ENCODE measurements at regions not wholly inside any gene's neighbourhood (a gene's known extent, or its start where the extent isn't known, plus 50 kb on each side); places are given as distances from the start of the nearest gene placed in this dataset.
A peak's percentile ranks its signal among the peaks of the same experiment; 100 is the strongest.

GRCh38 chr15:59936741-59937140 is 67.4 kb upstream of the FOXB1 start:
- Histone ChIP-seq H3K9me2 (replicated peaks; ENCODE audit: low read length) (no peaks in the 10 kb centered on the region), H3K27me3 (ENCODE audit: low read length) (peaks cover 46% of the 10 kb centered on the region), H4K20me1 (ENCODE audit: low read length) (no peaks in the 10 kb centered on the region), H3K4me2 (ENCODE audit: low read length) (no peak overlapping the region), H3K79me2 (ENCODE audit: low read length) (no peaks in the 10 kb centered on the region), H3K9ac (ENCODE audit: low read length) (no peak overlapping the region), H3K4me3 (ENCODE audit: low read length) (no peak overlapping the region), H3F3A (ENCODE audit: low read length, unreplicated experiment) (no peaks in the 10 kb centered on the region), H3K4me1 (ENCODE audit: insufficient read depth, low read length) (no peaks in the 10 kb centered on the region), H3K9me3 (ENCODE audit: low read length) (no peaks in the 10 kb centered on the region), H3K27ac (ENCODE audit: low read length) (no peak overlapping the region), H2AFZ (ENCODE audit: low read length) (no peak overlapping the region), H3K36me3 (ENCODE audit: low read depth, low read length) (no peaks in the 10 kb centered on the region)
- POLR2A ChIA-PET (ENCODE audit: unreplicated experiment) = no interaction called here
- CTCF ChIA-PET = no interaction called here
- no TSS peak for BruUV-seq (replicated peaks)
- no peak for ATAC-seq
- intact Hi-C loops (cut with micrococcal nuclease) = no loop called here
- DNase-seq = no peak
- TF ChIP-seq CTCF (conservative IDR thresholded peaks at IDR 0.05; ENCODE audit: low read depth, low read length) (no peak), EZH2phosphoT487 (IDR thresholded peaks at IDR 0.05; ENCODE audit: borderline replicate concordance, low read length) (no peak), EZH2 (IDR thresholded peaks at IDR 0.05; ENCODE audit: low read length, unreplicated experiment) (no peak)

GRCh38 chr15:59933607-59934006 is 70.5 kb upstream of the FOXB1 start:
- ChIA-PET POLR2A (ENCODE audit: unreplicated experiment) (no interaction called here), CTCF (no interaction called here)
- BruUV-seq (replicated peaks) = no TSS peak
- Histone ChIP-seq H3K27me3 (ENCODE audit: low read length) (peaks cover 48% of the 10 kb centered on the region), H3K4me2 (ENCODE audit: low read length) (no peak overlapping the region), H3K4me3 (ENCODE audit: low read length) (no peak overlapping the region), H3K27ac (ENCODE audit: low read length) (no peak overlapping the region), H3F3A (ENCODE audit: low read length, unreplicated experiment) (no peaks in the 10 kb centered on the region), H3K9ac (ENCODE audit: low read length) (no peak overlapping the region), H3K9me3 (ENCODE audit: low read length) (no peaks in the 10 kb centered on the region), H3K9me2 (replicated peaks; ENCODE audit: low read length) (no peaks in the 10 kb centered on the region), H4K20me1 (ENCODE audit: low read length) (no peaks in the 10 kb centered on the region), H3K36me3 (ENCODE audit: low read depth, low read length) (no peaks in the 10 kb centered on the region), H3K79me2 (ENCODE audit: low read length) (no peaks in the 10 kb centered on the region), H2AFZ (ENCODE audit: low read length) (no peak overlapping the region), H3K4me1 (ENCODE audit: insufficient read depth, low read length) (no peaks in the 10 kb centered on the region)
- no peak for TF ChIP-seq CTCF (conservative IDR thresholded peaks at IDR 0.05; ENCODE audit: low read depth, low read length)
- TF ChIP-seq EZH2 (IDR thresholded peaks at IDR 0.05; ENCODE audit: low read length, unreplicated experiment) = no peak
- no peak for TF ChIP-seq EZH2phosphoT487 (IDR thresholded peaks at IDR 0.05; ENCODE audit: borderline replicate concordance, low read length)
- ATAC-seq = 0 out of 2 replicates have a peak, but pooled peaks have one; percentile 35
- DNase-seq = peak; percentile 44
- intact Hi-C loops (cut with micrococcal nuclease) = no loop called here

GRCh38 chr15:59931646-59932261 is 72.4 kb upstream of the FOXB1 start:
- H3K79me2 ChIP-seq (ENCODE audit: low read length) = no peaks in the 10 kb centered on the region
- H3K4me1 ChIP-seq (ENCODE audit: insufficient read depth, low read length) = no peaks in the 10 kb centered on the region
- no peak overlapping the region for H3K9ac ChIP-seq (ENCODE audit: low read length)
- H3F3A ChIP-seq (ENCODE audit: low read length, unreplicated experiment) = no peaks in the 10 kb centered on the region
- no peak overlapping the region for H3K4me2 ChIP-seq (ENCODE audit: low read length)
- CTCF ChIA-PET = no interaction called here
- no peaks in the 10 kb centered on the region for H3K36me3 ChIP-seq (ENCODE audit: low read depth, low read length)
- no peak for ATAC-seq
- no peak for TF ChIP-seq CTCF (conservative IDR thresholded peaks at IDR 0.05; ENCODE audit: low read depth, low read length)
- TF ChIP-seq EZH2phosphoT487 (IDR thresholded peaks at IDR 0.05; ENCODE audit: borderline replicate concordance, low read length) = no peak
- TF ChIP-seq EZH2 (IDR thresholded peaks at IDR 0.05; ENCODE audit: low read length, unreplicated experiment) = no peak
- H3K4me3 ChIP-seq (ENCODE audit: low read length) = no peak overlapping the region
- DNase-seq = no peak
- H3K9me3 ChIP-seq (ENCODE audit: low read length) = no peaks in the 10 kb centered on the region
- no peak overlapping the region for H3K27ac ChIP-seq (ENCODE audit: low read length)
- H3K27me3 ChIP-seq (ENCODE audit: low read length) = peaks cover 60% of the 10 kb centered on the region
- H2AFZ ChIP-seq (ENCODE audit: low read length) = no peak overlapping the region
- no peaks in the 10 kb centered on the region for H3K9me2 ChIP-seq (replicated peaks; ENCODE audit: low read length)
- POLR2A ChIA-PET (ENCODE audit: unreplicated experiment) = no interaction called here
- no peaks in the 10 kb centered on the region for H4K20me1 ChIP-seq (ENCODE audit: low read length)
- intact Hi-C loops (cut with micrococcal nuclease) = no loop called here
- BruUV-seq (replicated peaks) = no TSS peak

All from PC-3 (cell line).